PC-3 (cell line): ENCODE measurements at regions not wholly inside any gene's neighbourhood (a gene's known extent, or its start where the extent isn't known, plus 50 kb on each side); places are given as distances from the start of the nearest gene placed in this dataset.

Experiments
- CTCF ChIP-seq: fragments of 300-600 bp; sonication (generic); conservative IDR thresholded peaks from 2 replicates; pipeline ENCODE4 v1.5.1; 2017; ENCODE audit warnings: antibody characterized with exemption, low read depth, mild to moderate bottlenecking, low read length
- EZH2 ChIP-seq: fragments of 300-600 bp; sonication (generic); IDR thresholded peaks from one replicate; pipeline ENCODE4 v1.6.1; 2017; ENCODE audit warnings: antibody characterized with exemption, mild to moderate bottlenecking, low read length; ENCODE audit not compliant: unreplicated experiment

GRCh38 chr4:111360906-111361305 is 738.0 kb upstream of the PITX2 start:
- TF ChIP-seq CTCF (no peak), EZH2 (no peak)
